Neural progenitor cell (in vitro differentiated cells): ENCODE measurements at regions not wholly inside any gene's neighbourhood (a gene's known extent, or its start where the extent isn't known, plus 50 kb on each side); places are given as distances from the start of the nearest gene placed in this dataset.

Experiments used
- CTCF ChIP-seq: fragments of 200-600 bp; sonication (generic); IDR thresholded peaks from 2 replicates; pipeline ENCODE4 v1.5.1; 2017; ENCODE audit warnings: antibody characterized with exemption, mild to moderate bottlenecking
- EZH2 ChIP-seq: fragments of 200-600 bp; sonication (generic); IDR thresholded peaks from 2 replicates; pipeline ENCODE4 v1.6.1; 2017; ENCODE audit warnings: antibody characterized with exemption, mild to moderate bottlenecking, moderate library complexity
- EZH2phosphoT487 ChIP-seq: fragments of 200-600 bp; sonication (generic); IDR thresholded peaks from 2 replicates; pipeline ENCODE4 v1.6.1; 2017; ENCODE audit warnings: antibody characterized with exemption

GRCh38 chr3:56974247-56974930 lies 86.1 kb upstream of the SPATA12 start:
- TF ChIP-seq CTCF (no peak), EZH2phosphoT487 (no peak), EZH2 (no peak)
